ENCODE measurements at regions not wholly inside any gene's neighbourhood (a gene's known extent, or its start where the extent isn't known, plus 50 kb on each side); places are given as distances from the start of the nearest gene placed in this dataset.
"Not testable (repeated sequence)": the region's sequence is repeated elsewhere in the genome, so short reads cannot be mapped to it uniquely, and the experiment has no call there.

GRCh38 chr21:31786164-31786920 is 54.4 kb upstream of the SCAF4 start:
- Histone ChIP-seq H3K4me3 (no peak overlapping the region), H3K27ac (no peak overlapping the region), H3K36me3 (no peaks in the 10 kb centered on the region), H3K27me3 (no peaks in the 10 kb centered on the region), H3K9me3 (no peaks in the 10 kb centered on the region), H3K4me1 (peaks cover 0 to 15% (median 4%) of the 10 kb centered on the region in 4 donors)
- DNase-seq (ENCODE audit: low spot score in 2 of 2): no peak
- TF ChIP-seq EP300 (IDR thresholded peaks at IDR 0.05): no peak
- TF ChIP-seq CTCF (IDR thresholded peaks at IDR 0.05): no peak
- TF ChIP-seq POLR2A (IDR thresholded peaks at IDR 0.05): no peak
- WGBS, 2 donors: 48 to 52% methylated on average over 4 of the region's 4 CpGs

DNA sequence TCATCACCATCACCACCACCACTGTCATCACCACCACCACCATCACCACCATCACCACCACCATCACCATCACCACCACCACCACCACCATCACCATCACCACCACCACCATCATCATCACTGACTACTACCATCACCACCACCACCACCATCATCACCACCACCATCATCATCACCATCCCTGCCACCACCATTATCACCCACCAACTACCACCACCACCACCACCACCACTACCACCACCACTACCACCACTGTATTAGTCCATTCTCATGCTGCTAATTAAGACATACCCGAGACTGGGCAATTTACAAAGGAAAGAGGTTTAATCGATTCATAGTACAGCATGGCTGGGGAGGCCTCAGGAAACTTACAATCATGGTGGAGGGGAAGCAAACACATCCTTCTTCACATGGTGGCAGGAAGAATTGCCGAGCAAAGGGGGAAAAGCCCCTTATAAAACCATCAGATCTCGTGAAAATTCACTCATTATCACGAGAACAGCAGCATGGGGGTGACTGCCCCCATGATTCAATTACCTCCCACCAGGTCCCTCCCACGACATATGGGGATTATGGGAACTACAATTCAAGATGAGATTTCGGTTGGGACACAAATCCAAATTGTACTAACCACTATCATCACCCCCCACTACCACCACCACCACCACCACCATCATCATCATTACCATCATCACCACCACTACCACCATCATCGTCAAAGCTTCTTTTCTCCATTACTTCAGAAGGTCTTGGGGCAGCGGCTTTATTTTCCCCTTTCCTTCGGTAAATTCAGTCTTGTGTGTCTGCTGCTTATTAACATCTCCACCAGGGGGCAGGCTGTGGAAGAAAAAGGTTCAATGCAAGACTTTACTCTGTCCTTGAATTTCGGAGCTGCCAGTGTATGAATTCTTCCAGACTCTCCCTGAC is 53.6 kb upstream of the SCAF4 start:
- DNase-seq (ENCODE audit: low spot score in 2 of 2): peak; percentile 54 to 86
- H3K9me3 ChIP-seq, H3K27ac ChIP-seq, H3K27me3 ChIP-seq, H3K36me3 ChIP-seq, H3K4me3 ChIP-seq: not testable (repeated sequence)
- 52 to 53% methylated on average over 11 of the region's 11 CpGs for WGBS, 2 donors
- peaks cover 0 to 17% (median 5%) of the 10 kb centered on the region in 4 donors for H3K4me1 ChIP-seq
- TF ChIP-seq CTCF (IDR thresholded peaks at IDR 0.05): peak; percentile 70 to 84 (median 73)

DNA sequence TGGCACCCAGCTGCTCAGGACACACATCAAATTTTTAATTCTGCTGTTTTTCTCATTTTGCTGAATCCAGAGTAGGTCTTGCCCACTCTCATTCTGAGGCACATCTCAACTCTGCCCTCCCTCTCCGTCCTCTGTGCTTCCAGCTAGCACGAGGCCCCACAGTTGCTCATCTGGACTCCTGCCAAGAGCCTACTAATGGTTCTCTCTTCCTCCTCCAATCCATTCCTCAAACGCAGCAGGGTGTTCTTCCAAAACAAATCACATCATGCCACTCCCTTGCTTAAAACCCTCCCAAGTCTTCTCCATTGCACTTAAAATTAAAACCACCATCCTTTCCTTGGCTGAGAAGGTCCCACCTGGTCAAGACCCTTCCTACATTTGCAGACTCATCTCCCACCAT is 49.8 kb upstream of the SCAF4 start:
- peak overlapping the region in 1 of 4 donors; percentile 47 for H3K27ac ChIP-seq
- 0 to 1% methylated on average over 3 of the region's 3 CpGs for WGBS, 2 donors
- DNase-seq (ENCODE audit: low spot score in 2 of 2): peak in 1 of 2 donors; percentile 85
- TF ChIP-seq EP300 (IDR thresholded peaks at IDR 0.05): no peak
- no peak for TF ChIP-seq CTCF (IDR thresholded peaks at IDR 0.05)
- no peak for TF ChIP-seq POLR2A (IDR thresholded peaks at IDR 0.05)
- H3K36me3 ChIP-seq: no peaks in the 10 kb centered on the region
- H3K9me3 ChIP-seq: no peaks in the 10 kb centered on the region
- H3K27me3 ChIP-seq: no peaks in the 10 kb centered on the region
- H3K4me3 ChIP-seq: no peak overlapping the region
- H3K4me1 ChIP-seq: peaks cover 0 to 17% (median 5%) of the 10 kb centered on the region in 4 donors
